Testis (tissue), 2 donors: ENCODE measurements at regions not wholly inside any gene's neighbourhood (a gene's known extent, or its start where the extent isn't known, plus 50 kb on each side); places are given as distances from the start of the nearest gene placed in this dataset.

Experiments used
- DNase-seq: peaks from one replicate; pipeline ENCODE4 v3.0.0-alpha.2; 2019
- H3K27ac ChIP-seq, 2 donors: fragments of 200-600 bp; sonication (generic); one replicate each; pipeline ENCODE4 v1.5.1; 2019
- H3K27me3 ChIP-seq: fragments of 200-600 bp; sonication (generic); one replicate; pipeline ENCODE4 v1.5.1; 2019
- H3K36me3 ChIP-seq: fragments of 200-600 bp; sonication (generic); one replicate; pipeline ENCODE4 v1.5.1; 2017; ENCODE audit warnings: low read depth; ENCODE audit errors: missing control alignments
- H3K4me1 ChIP-seq: fragments of 200-600 bp; sonication (generic); one replicate; pipeline ENCODE4 v1.5.1; 2019
- H3K4me3 ChIP-seq, 2 donors: fragments of 200-600 bp; sonication (generic); one replicate each; pipeline ENCODE4 v1.5.1; 2017 to 2019
- H3K9me3 ChIP-seq: fragments of 200-600 bp; sonication (generic); one replicate; pipeline ENCODE4 v1.5.1; 2017
- POLR2A ChIP-seq: fragments of 450-650 bp; IDR thresholded peaks from one replicate; pipeline ENCODE4 v1.6.1; 2017; ENCODE audit warnings: antibody characterized with exemption, mild to moderate bottlenecking, moderate library complexity
- WGBS, 2 donors: methylation state at CpG; one replicate each; pipeline ENCODE4 v1.1.5; 2018; 5-methylcytosine and 5-hydroxymethylcytosine counted together
- intact Hi-C: fragments of 100-400 bp; cut with DNase I; formaldehyde crosslinking; loops from one replicate; pipeline ENCODE4 v1.15.1; 2023; ENCODE audit warnings: low total_unique reads
- TF ChIP-seq, protein P1 (sequence below), 3 experiments: fragments of 450-650 bp in 2 of 3; fragments of 200-600 bp in 1 of 3; sonication (generic) in 1 of 3; IDR thresholded peaks; one replicate each; pipeline ENCODE4 v1.5.1; 2016 to 2019; ENCODE audit warnings: antibody characterized with exemption in 3 of 3, mild to moderate bottlenecking in 2 of 3, moderate library complexity in 1 of 3

- no peaks in the 10 kb centered on the region for H3K27me3 ChIP-seq
- H3K4me3 ChIP-seq: no peak overlapping the region
- no peak for TF ChIP-seq POLR2A
- TF ChIP-seq, protein P1, sequence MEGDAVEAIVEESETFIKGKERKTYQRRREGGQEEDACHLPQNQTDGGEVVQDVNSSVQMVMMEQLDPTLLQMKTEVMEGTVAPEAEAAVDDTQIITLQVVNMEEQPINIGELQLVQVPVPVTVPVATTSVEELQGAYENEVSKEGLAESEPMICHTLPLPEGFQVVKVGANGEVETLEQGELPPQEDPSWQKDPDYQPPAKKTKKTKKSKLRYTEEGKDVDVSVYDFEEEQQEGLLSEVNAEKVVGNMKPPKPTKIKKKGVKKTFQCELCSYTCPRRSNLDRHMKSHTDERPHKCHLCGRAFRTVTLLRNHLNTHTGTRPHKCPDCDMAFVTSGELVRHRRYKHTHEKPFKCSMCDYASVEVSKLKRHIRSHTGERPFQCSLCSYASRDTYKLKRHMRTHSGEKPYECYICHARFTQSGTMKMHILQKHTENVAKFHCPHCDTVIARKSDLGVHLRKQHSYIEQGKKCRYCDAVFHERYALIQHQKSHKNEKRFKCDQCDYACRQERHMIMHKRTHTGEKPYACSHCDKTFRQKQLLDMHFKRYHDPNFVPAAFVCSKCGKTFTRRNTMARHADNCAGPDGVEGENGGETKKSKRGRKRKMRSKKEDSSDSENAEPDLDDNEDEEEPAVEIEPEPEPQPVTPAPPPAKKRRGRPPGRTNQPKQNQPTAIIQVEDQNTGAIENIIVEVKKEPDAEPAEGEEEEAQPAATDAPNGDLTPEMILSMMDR (IDR thresholded peaks at IDR 0.05): no peak
- H3K9me3 ChIP-seq: no peaks in the 10 kb centered on the region
- no peak for DNase-seq
- intact Hi-C loops: no loop called here
- 61 to 81% methylated on average over 2 of the region's 2 CpGs for WGBS, 2 donors
- H3K27ac ChIP-seq: no peak overlapping the region
- no peaks in the 10 kb centered on the region for H3K4me1 ChIP-seq
- H3K36me3 ChIP-seq: no peaks in the 10 kb centered on the region
Measured at GRCh38 chr20:39894067-39894466, 795.0 kb downstream of the MAFB start.

DNA sequence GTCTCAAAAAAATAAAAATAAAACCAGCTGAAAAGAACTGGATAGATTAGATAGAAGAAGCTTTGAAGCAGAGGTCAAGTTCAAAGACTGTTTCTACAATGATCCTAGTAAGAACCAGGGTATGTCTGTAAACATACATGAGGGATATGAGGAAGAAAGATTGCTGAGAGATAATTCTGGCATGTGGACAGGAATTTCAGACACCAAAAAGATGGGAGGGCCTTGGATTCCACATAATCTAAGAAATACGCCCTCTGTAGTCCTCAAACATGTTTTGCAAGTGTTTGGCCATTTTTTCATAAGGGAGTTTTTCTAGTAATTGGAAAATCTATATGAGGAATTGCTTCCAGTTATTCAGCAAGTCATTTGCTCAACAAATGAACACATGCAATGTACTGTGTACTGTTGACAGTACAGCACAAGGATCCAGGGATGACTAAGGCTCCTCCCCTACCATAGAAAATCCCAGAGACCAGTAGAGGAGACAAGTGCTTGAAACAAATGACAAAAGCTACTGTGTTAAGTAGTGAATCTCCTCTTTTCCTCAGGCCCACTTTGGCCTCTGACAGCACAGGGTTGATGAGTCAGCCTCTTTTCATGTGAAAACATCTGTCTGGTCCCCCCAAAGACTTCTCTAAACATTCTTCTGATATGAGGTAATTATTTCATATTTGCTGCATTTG is 795.9 kb downstream of the MAFB start:
- Histone ChIP-seq H3K27me3 (no peaks in the 10 kb centered on the region), H3K4me1 (no peaks in the 10 kb centered on the region), H3K4me3 (no peak overlapping the region), H3K27ac (no peak overlapping the region), H3K9me3 (no peaks in the 10 kb centered on the region), H3K36me3 (no peaks in the 10 kb centered on the region)
- TF ChIP-seq, protein P1 (IDR thresholded peaks at IDR 0.05): no peak
- TF ChIP-seq POLR2A: no peak
- intact Hi-C loops: no loop called here
- WGBS, 2 donors: 83 to 86% methylated on average over 1 of the region's 1 CpG
- no peak for DNase-seq

- no peak for DNase-seq
- WGBS, 2 donors: 95% methylated on average over 1 of the region's 1 CpG
- Histone ChIP-seq H3K4me1 (peaks cover 6% of the 10 kb centered on the region), H3K27ac (no peak overlapping the region), H3K27me3 (no peaks in the 10 kb centered on the region), H3K36me3 (no peaks in the 10 kb centered on the region), H3K4me3 (no peak overlapping the region), H3K9me3 (no peaks in the 10 kb centered on the region)
- no peak for TF ChIP-seq POLR2A
- TF ChIP-seq, protein P1 (IDR thresholded peaks at IDR 0.05): no peak
- intact Hi-C loops: no loop called here
Measured at GRCh38 chr20:39890697-39891096, 798.3 kb downstream of the MAFB start.

- H3K36me3 ChIP-seq: no peaks in the 10 kb centered on the region
- H3K27me3 ChIP-seq: no peaks in the 10 kb centered on the region
- H3K4me3 ChIP-seq: no peak overlapping the region
- WGBS, 2 donors: 73 to 91% methylated on average over 2 of the region's 2 CpGs
- H3K4me1 ChIP-seq: peaks cover 6% of the 10 kb centered on the region
- DNase-seq: no peak
- H3K9me3 ChIP-seq: no peaks in the 10 kb centered on the region
- intact Hi-C loops: loop anchor here (10.0 kb wide), 1 partner anchor 806 kb away; no protein-coding TSS in a partner anchor
- TF ChIP-seq, protein P1 (IDR thresholded peaks at IDR 0.05): no peak
- TF ChIP-seq POLR2A: no peak
- no peak overlapping the region for H3K27ac ChIP-seq
Measured at GRCh38 chr20:39888310-39888709, 800.7 kb downstream of the MAFB start.

- Histone ChIP-seq H3K4me1 (peaks cover 6% of the 10 kb centered on the region), H3K36me3 (no peaks in the 10 kb centered on the region), H3K27ac (peak overlapping the region in 1 of 2 donors; percentile 11), H3K4me3 (no peak overlapping the region), H3K27me3 (no peaks in the 10 kb centered on the region), H3K9me3 (no peaks in the 10 kb centered on the region)
- TF ChIP-seq POLR2A: no peak
- TF ChIP-seq, protein P1 (IDR thresholded peaks at IDR 0.05): no peak
- peak; percentile 31 for DNase-seq
- intact Hi-C loops: loop anchor here (10.0 kb wide), 1 partner anchor 808 kb away; no protein-coding TSS in a partner anchor
- WGBS, 2 donors: 51 to 53% methylated on average over 3 of the region's 3 CpGs
Measured at GRCh38 chr20:39886650-39887190, 802.3 kb downstream of the MAFB start.
